HG02852 (cell line): ENCODE measurements at regions not wholly inside any gene's neighbourhood (a gene's known extent, or its start where the extent isn't known, plus 50 kb on each side); places are given as distances from the start of the nearest gene placed in this dataset.
"Not testable (repeated sequence)": the region's sequence is repeated elsewhere in the genome, so short reads cannot be mapped to it uniquely, and the experiment has no call there.

Source experiments
- ATAC-seq: cut with Tn5 transposase; IDR thresholded peaks from one replicate; pipeline ENCODE4 v1.9.1; 2021; ENCODE audit warnings: mild to moderate bottlenecking, moderate library complexity; ENCODE audit not compliant: unreplicated experiment

DNA sequence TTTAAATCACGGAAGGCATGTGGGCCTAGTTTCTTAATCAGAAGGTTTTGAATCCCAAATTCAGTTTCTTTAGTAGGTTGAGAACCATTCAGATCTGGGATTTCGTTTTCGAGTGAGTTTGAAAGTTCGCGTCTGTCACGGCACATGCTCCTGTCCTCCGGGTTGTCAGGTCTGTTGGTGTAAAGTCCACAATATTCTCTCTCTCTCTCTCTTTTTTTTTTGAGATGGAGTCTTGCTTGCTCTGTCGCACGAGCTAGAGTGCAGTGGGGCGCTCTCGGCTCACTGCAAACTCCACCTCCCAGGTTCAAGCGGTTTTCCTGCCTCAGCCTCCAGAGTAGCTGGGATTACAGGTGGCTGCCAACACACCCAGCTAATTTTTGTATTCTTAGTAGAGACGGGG lies 4390.6 kb upstream of the TPTE start:
- ATAC-seq: not testable (repeated sequence)

DNA sequence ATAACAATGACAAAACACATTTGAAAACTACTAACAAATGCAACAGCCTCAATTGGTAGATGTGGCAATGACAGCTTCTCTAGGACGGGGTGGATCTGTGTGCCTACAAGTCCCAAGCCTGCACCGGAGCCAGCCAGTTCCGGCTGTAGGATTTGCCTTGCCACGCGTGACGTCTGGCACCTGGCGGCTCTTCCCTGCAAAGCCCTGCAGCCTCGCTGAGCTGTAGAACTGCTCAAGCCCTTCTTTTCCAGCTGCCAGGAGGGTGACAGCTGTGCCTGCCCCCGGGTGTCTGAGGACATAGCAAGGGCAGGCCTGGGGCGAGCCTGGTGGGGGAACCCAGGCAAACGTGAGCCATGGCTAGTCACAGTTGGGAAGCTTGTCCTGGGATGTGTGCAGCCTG lies 4388.0 kb upstream of the TPTE start:
- not testable (repeated sequence) for ATAC-seq

GRCh38 chr21:6133852-6134630 lies 4387.3 kb upstream of the TPTE start:
- ATAC-seq: not testable (repeated sequence)

DNA sequence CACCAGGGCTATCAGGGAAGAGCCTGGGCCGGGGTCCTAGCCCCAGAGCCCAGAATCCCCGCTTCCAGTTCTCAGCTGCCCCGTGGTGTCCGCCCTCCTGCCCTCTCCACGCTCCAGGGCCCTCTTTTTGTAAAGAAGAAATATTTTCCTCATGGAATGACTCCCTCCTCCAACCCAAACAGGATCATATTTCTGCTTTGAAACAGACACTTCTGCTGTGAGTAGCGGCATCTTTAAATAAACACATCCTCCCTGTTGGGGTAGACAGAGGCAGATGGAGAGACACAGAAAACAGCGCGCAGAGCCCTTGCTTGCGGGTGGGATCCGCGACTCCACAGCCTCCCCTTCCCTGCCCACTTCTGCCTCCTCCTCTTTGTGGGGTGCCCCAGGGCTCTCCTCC lies 4384.7 kb upstream of the TPTE start:
- not testable (repeated sequence) for ATAC-seq

DNA sequence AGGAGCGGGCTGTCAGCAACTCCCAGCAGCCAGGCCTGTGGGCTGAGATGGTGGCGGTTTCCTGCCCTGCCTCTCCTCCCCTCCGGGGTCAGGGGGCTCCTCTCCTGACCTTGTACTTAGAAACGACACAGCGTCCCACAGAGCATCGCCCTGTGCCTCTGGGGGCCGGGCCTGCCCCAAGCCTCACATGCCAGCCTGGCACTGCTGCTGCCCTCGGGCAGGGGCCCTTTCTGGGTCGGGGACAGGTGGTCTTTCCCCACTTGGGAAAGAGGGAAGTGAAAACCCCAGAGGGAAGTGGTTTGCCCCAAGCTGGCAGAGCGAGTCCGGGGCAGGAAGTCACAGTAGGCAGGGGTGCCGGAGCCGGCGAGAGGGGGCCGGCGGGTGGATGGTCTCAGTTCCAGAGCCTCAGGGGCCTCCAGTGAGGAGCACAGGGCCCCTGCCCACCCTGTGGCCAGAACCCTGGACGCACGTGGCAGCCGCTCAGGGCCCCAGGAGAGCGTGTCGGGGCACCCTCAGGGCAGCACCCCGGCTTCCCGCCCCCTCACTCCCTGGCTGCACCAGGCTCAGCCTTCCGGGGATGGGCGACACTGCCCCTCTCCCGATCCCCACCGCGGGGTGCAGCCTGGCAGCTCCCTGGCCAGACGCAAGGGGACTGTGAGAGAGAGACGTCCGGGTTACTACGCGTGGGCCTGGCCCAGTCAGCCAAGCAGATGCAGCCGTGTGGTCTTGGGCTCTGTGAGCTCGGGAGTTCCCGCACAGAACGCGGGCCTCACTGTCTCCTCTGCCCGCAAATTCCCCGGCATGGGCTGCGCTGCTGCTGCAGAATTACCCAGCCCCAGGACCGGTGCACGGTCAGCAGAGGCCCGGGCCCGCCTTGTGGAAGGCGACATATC lies 4382.9 kb upstream of the TPTE start:
- not testable (repeated sequence) for ATAC-seq

- not testable (repeated sequence) for ATAC-seq
These were observed 4382.1 kb upstream of the TPTE start for GRCh38 chr21:6139331-6139730.

GRCh38 chr21:6139862-6140261 lies 4381.5 kb upstream of the TPTE start:
- ATAC-seq: not testable (repeated sequence)

GRCh38 chr21:6140467-6141137 lies 4380.8 kb upstream of the TPTE start:
- not testable (repeated sequence) for ATAC-seq

- ATAC-seq: not testable (repeated sequence)
These were observed 4380.3 kb upstream of the TPTE start for GRCh38 chr21:6141138-6141474.

DNA sequence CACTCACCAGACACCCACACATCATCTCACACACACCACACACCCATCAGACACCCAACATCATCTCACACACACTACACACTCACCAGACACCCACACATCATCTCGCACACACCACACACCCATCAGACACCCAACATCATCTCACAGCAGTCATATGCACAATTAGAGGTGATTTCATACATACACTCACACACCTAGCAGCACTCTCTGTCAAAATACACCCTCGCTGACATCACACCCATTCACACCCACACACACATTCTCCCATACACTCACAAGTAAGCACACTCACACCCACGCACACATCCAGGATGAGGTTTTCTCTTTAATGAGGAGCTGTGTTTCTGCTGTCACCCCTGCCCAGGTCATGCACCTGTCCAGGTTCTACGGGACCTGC lies 4368.2 kb upstream of the TPTE start:
- ATAC-seq: not testable (repeated sequence)

DNA sequence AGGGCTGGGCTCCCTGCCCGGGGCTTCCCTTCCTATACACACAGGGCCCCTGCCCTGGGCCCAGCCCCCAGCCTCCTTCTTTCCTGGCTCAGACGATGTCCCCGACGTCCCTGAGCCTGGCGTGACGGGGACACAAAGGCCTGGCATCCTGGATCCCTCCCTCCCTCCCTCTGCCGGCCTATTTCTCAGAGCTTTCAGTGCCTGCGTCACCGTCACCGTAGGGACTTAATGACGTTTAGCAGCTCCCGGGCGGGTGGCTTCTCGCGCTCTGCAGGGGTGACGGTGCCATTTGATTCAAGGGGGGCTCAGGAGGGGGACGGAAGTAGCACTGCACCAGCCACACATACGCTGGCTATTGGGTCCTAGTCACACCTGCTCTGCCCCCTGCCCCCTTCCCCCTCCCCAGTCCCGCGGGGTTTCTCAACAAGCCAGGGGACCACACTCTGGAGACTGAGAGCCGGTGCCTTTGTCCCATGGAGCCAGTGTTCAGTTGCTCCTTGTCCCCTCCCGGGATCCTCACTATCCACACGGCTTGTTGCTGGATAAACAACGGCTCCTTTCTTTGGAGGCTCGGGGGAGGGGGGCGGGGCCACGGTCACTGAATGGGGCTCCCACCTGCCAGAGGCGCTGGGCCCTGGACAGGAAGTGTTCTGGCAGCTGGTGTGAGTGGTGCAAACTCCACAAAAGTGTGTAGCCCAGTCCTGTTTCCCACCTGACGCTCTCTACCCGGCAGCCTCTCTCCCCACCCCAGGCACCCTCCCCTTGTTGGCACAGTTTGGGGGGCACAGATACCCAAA lies 4366.7 kb upstream of the TPTE start:
- ATAC-seq: not testable (repeated sequence)

DNA sequence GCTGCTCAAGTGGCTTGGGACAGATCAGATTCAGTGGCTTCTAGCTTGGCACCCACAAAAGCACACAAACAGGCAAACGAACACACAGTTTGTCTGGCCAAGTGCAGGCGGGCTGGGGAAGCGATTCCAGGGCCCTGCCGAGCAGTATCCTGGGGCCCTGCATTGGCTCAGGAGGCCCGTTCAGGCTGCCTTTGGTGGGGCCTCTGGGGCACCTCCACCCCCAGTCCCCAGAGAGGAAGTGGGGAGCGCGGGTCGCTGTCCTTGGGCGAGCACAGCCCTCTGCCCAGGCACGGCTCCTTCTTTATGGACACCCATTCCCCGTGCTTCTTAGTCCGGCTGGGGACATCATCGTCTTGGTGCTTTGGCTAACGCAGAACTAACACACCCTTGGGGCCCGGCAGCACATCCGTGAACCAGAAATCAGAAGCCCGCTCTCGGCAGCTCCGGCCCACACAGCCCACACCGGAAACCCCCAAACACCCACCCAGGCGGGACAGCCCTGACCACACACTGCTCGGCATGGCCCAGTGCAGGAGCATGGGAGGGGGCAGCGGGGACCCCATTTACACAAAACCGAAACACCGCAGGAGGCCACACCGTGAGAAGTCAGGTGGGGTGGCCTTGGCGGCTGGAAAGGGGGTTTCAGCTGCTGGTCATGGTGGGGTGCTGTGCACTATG lies 4364.5 kb upstream of the TPTE start:
- ATAC-seq: not testable (repeated sequence)

- not testable (repeated sequence) for ATAC-seq
These were observed 4363.9 kb upstream of the TPTE start for GRCh38 chr21:6157515-6157914.

DNA sequence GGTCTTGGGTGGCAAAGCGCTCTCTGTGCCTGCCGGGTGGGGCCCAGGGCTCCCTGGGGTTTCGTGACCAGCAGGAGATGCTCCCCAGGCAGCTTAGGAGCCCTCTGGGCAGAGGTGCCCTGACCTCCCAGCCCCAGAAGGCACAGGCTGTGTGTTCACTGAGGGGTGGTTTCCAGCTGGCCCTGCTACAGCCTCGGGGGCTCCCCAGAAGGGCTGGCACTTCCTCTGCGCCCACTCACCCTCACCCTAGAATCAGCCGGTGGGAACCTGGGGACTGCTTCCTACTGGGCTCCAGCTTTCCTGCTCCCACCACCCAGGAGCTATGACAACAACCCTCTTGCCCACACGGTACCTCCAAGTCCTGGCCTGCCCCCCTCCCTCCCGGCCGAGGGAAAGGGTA lies 4363.2 kb upstream of the TPTE start:
- ATAC-seq: not testable (repeated sequence)
